ENCODE measurements at regions not wholly inside any gene's neighbourhood (a gene's known extent, or its start where the extent isn't known, plus 50 kb on each side); places are given as distances from the start of the nearest gene placed in this dataset.

DNA sequence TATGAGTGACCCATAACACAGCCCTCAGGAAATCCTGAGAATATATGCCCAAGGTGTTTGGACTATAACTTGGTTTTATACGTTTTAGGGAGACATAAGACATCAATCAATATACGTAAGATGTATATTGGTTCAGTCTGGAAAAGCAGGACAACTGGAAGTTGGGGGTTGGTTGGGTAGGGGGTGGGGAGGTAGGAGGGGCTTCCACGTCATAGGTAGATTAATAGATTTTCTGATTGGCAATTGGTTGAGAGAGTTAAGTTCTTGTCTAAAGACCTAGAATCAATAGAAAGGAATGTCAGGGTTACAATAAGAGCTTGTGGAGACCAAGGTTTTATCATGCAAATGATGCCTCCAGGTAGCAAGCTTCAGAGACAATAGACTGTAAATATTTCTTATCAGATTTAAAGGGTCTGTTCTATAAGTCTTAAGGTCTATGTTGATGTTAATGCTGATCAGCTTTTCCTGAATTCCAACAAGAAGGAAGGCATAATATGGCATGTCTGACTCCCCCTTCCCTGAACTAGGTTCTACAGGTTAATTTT, 2267.7 kb upstream of the ACO1 start:
- no peaks in the 10 kb centered on the region for H3K27me3 ChIP-seq
- no peak overlapping the region for H3K4me3 ChIP-seq
- peaks cover 0 to 5% (median 0%) of the 10 kb centered on the region in 12 donors for H3K9me3 ChIP-seq
- no peaks in the 10 kb centered on the region for H3K36me3 ChIP-seq
- DNase-seq, result no peak
- intact Hi-C loops (cut with DNase I), result no loop called here
- no peak for TF ChIP-seq POLR2A (IDR thresholded peaks at IDR 0.05)
- TF ChIP-seq, protein P1, sequence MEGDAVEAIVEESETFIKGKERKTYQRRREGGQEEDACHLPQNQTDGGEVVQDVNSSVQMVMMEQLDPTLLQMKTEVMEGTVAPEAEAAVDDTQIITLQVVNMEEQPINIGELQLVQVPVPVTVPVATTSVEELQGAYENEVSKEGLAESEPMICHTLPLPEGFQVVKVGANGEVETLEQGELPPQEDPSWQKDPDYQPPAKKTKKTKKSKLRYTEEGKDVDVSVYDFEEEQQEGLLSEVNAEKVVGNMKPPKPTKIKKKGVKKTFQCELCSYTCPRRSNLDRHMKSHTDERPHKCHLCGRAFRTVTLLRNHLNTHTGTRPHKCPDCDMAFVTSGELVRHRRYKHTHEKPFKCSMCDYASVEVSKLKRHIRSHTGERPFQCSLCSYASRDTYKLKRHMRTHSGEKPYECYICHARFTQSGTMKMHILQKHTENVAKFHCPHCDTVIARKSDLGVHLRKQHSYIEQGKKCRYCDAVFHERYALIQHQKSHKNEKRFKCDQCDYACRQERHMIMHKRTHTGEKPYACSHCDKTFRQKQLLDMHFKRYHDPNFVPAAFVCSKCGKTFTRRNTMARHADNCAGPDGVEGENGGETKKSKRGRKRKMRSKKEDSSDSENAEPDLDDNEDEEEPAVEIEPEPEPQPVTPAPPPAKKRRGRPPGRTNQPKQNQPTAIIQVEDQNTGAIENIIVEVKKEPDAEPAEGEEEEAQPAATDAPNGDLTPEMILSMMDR (IDR thresholded peaks at IDR 0.05), result no peak
- ATAC-seq, result no peak
- H3K4me1 ChIP-seq, result no peaks in the 10 kb centered on the region
- 72 to 82% (median 77%) methylated on average over 3 of the region's 3 CpGs for WGBS, 4 donors
- H3K27ac ChIP-seq, result no peak overlapping the region

DNA sequence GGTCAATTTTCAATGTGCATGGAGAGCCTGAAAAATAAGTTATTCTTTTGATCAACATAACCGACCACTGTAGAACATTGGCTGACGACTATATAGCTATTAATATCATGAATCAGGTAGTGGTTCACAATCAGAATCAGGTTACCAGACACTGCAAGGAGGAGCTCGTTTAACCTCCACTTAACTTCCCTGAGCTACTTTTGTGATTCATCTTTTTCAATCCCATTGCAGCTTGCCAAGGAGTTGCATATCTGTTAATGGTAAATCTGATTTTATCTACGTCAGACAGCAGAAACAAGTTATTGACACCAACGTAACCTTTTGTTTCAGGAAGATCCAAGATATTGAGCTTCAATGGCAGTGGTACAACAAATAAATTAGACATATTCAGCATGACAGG, 2263.8 kb upstream of the ACO1 start:
- ATAC-seq (no peak), DNase-seq (no peak)
- intact Hi-C loops (cut with DNase I), result loop anchor here in 1 of 10 donors (10.0 kb wide), 1 partner anchor 66 kb away; no protein-coding TSS in a partner anchor
- no peak overlapping the region for H3K4me3 ChIP-seq
- no peaks in the 10 kb centered on the region for H3K36me3 ChIP-seq
- WGBS, 4 donors, result 57 to 66% (median 63%) methylated on average over 5 of the region's 5 CpGs
- no peak overlapping the region for H3K27ac ChIP-seq
- TF ChIP-seq, protein P1 (IDR thresholded peaks at IDR 0.05), result no peak
- TF ChIP-seq POLR2A (IDR thresholded peaks at IDR 0.05), result no peak
- H3K27me3 ChIP-seq, result no peaks in the 10 kb centered on the region
- H3K9me3 ChIP-seq, result no peaks in the 10 kb centered on the region
- no peaks in the 10 kb centered on the region for H3K4me1 ChIP-seq

GRCh38 chr9:30121611-30122010, 2262.8 kb upstream of the ACO1 start:
- Histone ChIP-seq H3K27me3 (no peaks in the 10 kb centered on the region), H3K4me3 (no peak overlapping the region), H3K36me3 (no peaks in the 10 kb centered on the region), H3K4me1 (no peaks in the 10 kb centered on the region), H3K27ac (no peak overlapping the region), H3K9me3 (no peaks in the 10 kb centered on the region)
- WGBS, 4 donors, result 81 to 91% (median 88%) methylated on average over 4 of the region's 4 CpGs
- DNase-seq (no peak), ATAC-seq (no peak)
- TF ChIP-seq, protein P1 (IDR thresholded peaks at IDR 0.05), result no peak
- TF ChIP-seq POLR2A (IDR thresholded peaks at IDR 0.05), result no peak
- intact Hi-C loops (cut with DNase I), result loop anchor here in 1 of 10 donors (10.0 kb wide), 1 partner anchor 67 kb away; no protein-coding TSS in a partner anchor

DNA sequence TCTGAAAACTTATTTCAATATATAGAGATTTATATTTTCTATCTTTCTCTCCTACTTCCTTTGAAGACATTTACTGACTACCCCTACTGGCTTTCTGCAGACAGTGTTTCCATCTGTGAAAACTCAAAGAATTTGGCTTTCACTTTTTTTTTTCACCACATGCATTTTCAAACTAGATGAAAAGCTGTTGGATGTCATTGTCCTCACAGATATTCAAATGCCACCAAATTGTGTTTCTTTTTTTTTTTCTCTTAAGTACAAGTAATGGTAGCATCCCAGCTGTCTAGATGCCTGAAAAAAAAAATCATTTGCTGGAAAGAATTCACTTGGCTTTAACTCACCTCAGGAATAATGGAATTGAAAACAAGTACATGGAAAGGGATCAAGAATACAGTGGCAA, 2258.6 kb upstream of the ACO1 start:
- intact Hi-C loops (cut with DNase I), result loop anchor here in 1 of 10 donors (10.0 kb wide), 1 partner anchor 71 kb away; no protein-coding TSS in a partner anchor
- H3K27ac ChIP-seq, result no peak overlapping the region
- no peaks in the 10 kb centered on the region for H3K27me3 ChIP-seq
- H3K9me3 ChIP-seq, result no peaks in the 10 kb centered on the region
- H3K4me1 ChIP-seq, result no peaks in the 10 kb centered on the region
- TF ChIP-seq, protein P1 (IDR thresholded peaks at IDR 0.05), result no peak
- TF ChIP-seq POLR2A (IDR thresholded peaks at IDR 0.05), result no peak
- ATAC-seq (no peak), DNase-seq (no peak)
- H3K36me3 ChIP-seq, result no peaks in the 10 kb centered on the region
- no peak overlapping the region for H3K4me3 ChIP-seq
